ENCODE measurements at regions not wholly inside any gene's neighbourhood (a gene's known extent, or its start where the extent isn't known, plus 50 kb on each side); places are given as distances from the start of the nearest gene placed in this dataset.

DNA sequence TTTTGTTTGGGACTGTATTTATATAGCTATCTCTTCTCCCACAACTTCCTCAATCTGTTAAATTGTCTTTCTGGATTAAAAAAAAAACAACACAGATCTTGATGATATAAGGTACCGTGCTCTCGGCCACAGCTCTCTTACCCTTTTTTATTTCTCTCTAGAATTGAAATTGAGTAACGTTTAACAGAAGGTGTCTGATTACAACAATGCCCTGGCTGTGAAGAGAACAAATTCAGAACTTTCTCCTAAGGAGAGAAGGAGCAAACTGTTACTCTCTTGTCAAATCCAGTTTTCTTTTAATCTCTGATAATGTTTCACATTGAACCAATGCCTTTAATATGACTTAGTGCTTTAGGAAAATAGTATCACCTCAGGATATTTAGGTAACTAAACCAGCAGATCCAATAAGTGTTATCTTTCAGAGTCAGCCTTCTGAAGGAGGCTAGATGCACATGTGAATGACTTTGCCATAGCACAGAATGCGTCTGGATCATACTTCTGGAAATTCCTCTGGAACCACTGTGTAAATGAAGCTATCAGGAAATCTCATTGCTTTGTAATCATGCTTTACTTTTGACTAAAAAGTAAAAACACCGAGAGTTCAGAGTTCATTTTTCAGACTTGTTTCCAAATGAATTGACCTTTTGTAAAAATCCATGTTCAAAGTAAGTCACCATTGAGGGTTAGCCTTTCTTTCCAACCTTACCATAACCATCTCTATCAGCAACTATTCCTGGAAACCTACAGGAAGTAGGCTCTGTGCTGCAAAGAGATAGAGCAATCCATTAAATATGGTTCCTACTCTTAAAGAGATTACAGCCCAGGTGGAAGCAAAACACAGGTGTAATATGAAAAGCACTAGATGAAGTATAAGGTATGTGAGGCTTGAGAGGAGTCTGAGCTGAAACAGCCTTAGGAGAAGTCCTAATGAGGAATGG, 147.0 kb upstream of the OSR1 start:
- DNase-seq (no peak), ATAC-seq (no peak)
- no peaks in the 10 kb centered on the region for H3K9me3 ChIP-seq
- H3K27me3 ChIP-seq = peaks cover 0 to 6% (median 0%) of the 10 kb centered on the region in 7 donors
- H3K27ac ChIP-seq = no peak overlapping the region
- no peak for TF ChIP-seq CTCF (IDR thresholded peaks at IDR 0.05)
- no peaks in the 10 kb centered on the region for H3K36me3 ChIP-seq
- H3K4me3 ChIP-seq = no peak overlapping the region
- WGBS, 2 donors = 46 to 58% methylated on average over 5 of the region's 5 CpGs
- intact Hi-C loops (cut with DNase I) = no loop called here
- H3K4me1 ChIP-seq = no peaks in the 10 kb centered on the region

GRCh38 chr2:19504400-19505198, 146.2 kb upstream of the OSR1 start:
- Histone ChIP-seq H3K4me3 (no peak overlapping the region), H3K36me3 (no peaks in the 10 kb centered on the region), H3K9me3 (no peaks in the 10 kb centered on the region), H3K27ac (no peak overlapping the region), H3K4me1 (no peaks in the 10 kb centered on the region), H3K27me3 (peaks cover 0 to 6% (median 0%) of the 10 kb centered on the region in 7 donors)
- no peak for ATAC-seq
- 64% methylated on average over 5 of the region's 5 CpGs for whole genome bisulfite sequencing, 2 donors
- no peak for DNase-seq
- TF ChIP-seq CTCF (IDR thresholded peaks at IDR 0.05) = no peak
- intact Hi-C loops (cut with DNase I) = no loop called here

GRCh38 chr2:19503915-19504314, 145.5 kb upstream of the OSR1 start:
- 80 to 88% methylated on average over 3 of the region's 3 CpGs for WGBS, 2 donors
- no peaks in the 10 kb centered on the region for H3K4me1 ChIP-seq

More at GRCh38 chr2:19503915-19504314, 145.5 kb upstream of the OSR1 start:
- no peak for TF ChIP-seq CTCF (IDR thresholded peaks at IDR 0.05)
- H3K27me3 ChIP-seq = peaks cover 0 to 6% (median 0%) of the 10 kb centered on the region in 7 donors
- H3K9me3 ChIP-seq = no peaks in the 10 kb centered on the region
- ATAC-seq = no peak
- H3K36me3 ChIP-seq = no peaks in the 10 kb centered on the region
- intact Hi-C loops (cut with DNase I) = no loop called here
- no peak overlapping the region for H3K27ac ChIP-seq
- H3K4me3 ChIP-seq = no peak overlapping the region
- no peak for DNase-seq
